B cell (primary cell): ENCODE measurements at regions not wholly inside any gene's neighbourhood (a gene's known extent, or its start where the extent isn't known, plus 50 kb on each side); places are given as distances from the start of the nearest gene placed in this dataset.
A peak's percentile ranks its signal among the peaks of the same experiment; 100 is the strongest.

Source experiments
- ATAC-seq: fragments of 200-7000 bp; cut with Tn5 transposase; one replicate; pipeline ENCODE4 v1.10.0; 2021; ENCODE audit warnings: low read depth, mild to moderate bottlenecking, moderate number of reproducible peaks, moderate library complexity
- CTCF ChIA-PET: fragments of 350-600 bp; sonication (Branson Sonifier 250); formaldehyde crosslinking; loops from one replicate; lab custom pipeline; 2021; ENCODE audit warnings: antibody characterized with exemption, inconsistent platforms; lab: Charles Lee
- POLR2A ChIA-PET: fragments of 350-600 bp; sonication (Branson Sonifier 250); formaldehyde crosslinking; loops from one replicate; lab custom pipeline; 2021; ENCODE audit warnings: antibody characterized with exemption; lab: Charles Lee
- DNase-seq: peaks from one replicate; pipeline ENCODE4 v3.0.0; 2013
- H2AFZ ChIP-seq: 2 replicates; pipeline ENCODE4 v1.6.1; 2012; ENCODE audit warnings: mild to moderate bottlenecking, low read depth, low read length; ENCODE audit not compliant: insufficient read depth, poor library complexity, severe bottlenecking
- H3K27ac ChIP-seq, 2 donors: 1 replicate in 1 of 2; 2 replicates in 1 of 2; pipeline ENCODE4 v1.5.1; 2012 to 2013; ENCODE audit warnings: low read length in 2 of 2, mild to moderate bottlenecking in 2 of 2, moderate library complexity in 1 of 2
- H3K27me3 ChIP-seq, 4 experiments: fragments of 200-600 bp in 1 of 4; sonication (generic) in 1 of 4; replicated peaks in 1 of 4; 1 replicate in 2 of 4; 2 replicates in 2 of 4; pipeline versions ENCODE4 v1.6.1 to v1.7.0; 2013 to 2016; ENCODE audit warnings: low read length in 3 of 4, mild to moderate bottlenecking in 2 of 4, mixed read lengths in 1 of 4, moderate library complexity in 1 of 4; ENCODE audit not compliant: insufficient read depth in 4 of 4, control insufficient read depth in 3 of 4; ENCODE audit errors: control extremely low read depth in 1 of 4
- H3K36me3 ChIP-seq, 2 experiments: replicated peaks in 1 of 2; 1 replicate in 1 of 2; 2 replicates in 1 of 2; pipeline versions ENCODE4 v1.6.1 to v1.7.1; 2013; ENCODE audit warnings: low read length in 1 of 2; ENCODE audit not compliant: insufficient read depth in 2 of 2, control insufficient read depth in 1 of 2; ENCODE audit errors: control extremely low read depth in 1 of 2, extremely low read depth in 1 of 2
- H3K4me1 ChIP-seq, 2 donors: fragments of 200-600 bp in 1 of 2; sonication (generic) in 1 of 2; 1 replicate in 1 of 2; 2 replicates in 1 of 2; pipeline versions ENCODE4 v1.5.1 to v1.6.1; 2013 to 2017; ENCODE audit warnings: low read length in 2 of 2; ENCODE audit not compliant: control insufficient read depth in 2 of 2, insufficient read depth in 2 of 2
- H3K4me2 ChIP-seq: replicated peaks from 2 replicates; pipeline ENCODE3; 2012; ENCODE audit warnings: mild to moderate bottlenecking, low read depth, low read length; ENCODE audit not compliant: poor library complexity, severe bottlenecking
- H3K4me3 ChIP-seq, 5 experiments: fragments of 200-600 bp in 1 of 5; sonication (generic) in 1 of 5; 1 replicate in 3 of 5; 2 replicates in 2 of 5; pipeline versions ENCODE4 v1.5.1 to v1.7.0; 2011 to 2016; ENCODE audit warnings: low read length in 4 of 5, mild to moderate bottlenecking in 4 of 5, low read depth in 2 of 5, control low read depth in 1 of 5, moderate library complexity in 1 of 5; ENCODE audit not compliant: insufficient read depth in 1 of 5; ENCODE audit errors: control extremely low read depth in 1 of 5, extremely low read depth in 1 of 5
- H3K79me2 ChIP-seq: fragments of 200-600 bp; sonication (generic); one replicate; pipeline ENCODE4 v1.6.0; 2016; ENCODE audit warnings: low read length; ENCODE audit not compliant: control insufficient read depth, insufficient read depth
- H3K9ac ChIP-seq: fragments of 200-600 bp; sonication (generic); 2 replicates; pipeline ENCODE4 v1.6.1; 2017; ENCODE audit warnings: mild to moderate bottlenecking, low read length, moderate library complexity
- H3K9me3 ChIP-seq, 3 donors: one replicate each; pipeline versions ENCODE4 v1.6.1 to v1.7.1; 2013; ENCODE audit warnings: low read length in 2 of 3; ENCODE audit not compliant: control insufficient read depth in 2 of 3, insufficient read depth in 1 of 3; ENCODE audit errors: control extremely low read depth in 1 of 3
- H4K20me1 ChIP-seq: 2 replicates; pipeline ENCODE4 v1.6.0; 2012; ENCODE audit warnings: mild to moderate bottlenecking, low read length; ENCODE audit not compliant: insufficient read depth, control insufficient read depth, poor library complexity, severe bottlenecking
- H3K27ac Mint-ChIP-seq: one replicate; pipeline ENCODE4 v1.8.0; 2021; ENCODE audit warnings: mixed read lengths
- H3K27me3 Mint-ChIP-seq: one replicate; pipeline ENCODE4 v1.8.0; 2021; ENCODE audit warnings: mixed read lengths
- H3K4me1 Mint-ChIP-seq: one replicate; pipeline ENCODE4 v1.8.0; 2021; ENCODE audit warnings: mixed read lengths
- H3K4me3 Mint-ChIP-seq: one replicate; pipeline ENCODE4 v1.8.0; 2021; ENCODE audit warnings: mixed read lengths
- H3K9me3 Mint-ChIP-seq: one replicate; pipeline ENCODE4 v1.8.0; 2022; ENCODE audit warnings: mixed read lengths; ENCODE audit not compliant: insufficient read depth
- EZH2 ChIP-seq: IDR thresholded peaks from 2 replicates; pipeline ENCODE4 v1.6.1; 2012; ENCODE audit warnings: borderline replicate concordance, low read depth, mild to moderate bottlenecking, moderate library complexity, low read length; ENCODE audit not compliant: insufficient read depth, poor library complexity, severe bottlenecking
- WGBS: methylation state at CpG from one replicate; pipeline ENCODE4 v1.1.5; 2013; ENCODE audit warnings: missing lambda C conversion rate; ENCODE audit not compliant: insufficient coverage; 5-methylcytosine and 5-hydroxymethylcytosine counted together
- intact Hi-C: fragments of 100-400 bp; cut with micrococcal nuclease; formaldehyde crosslinking; loops from one replicate; pipeline ENCODE4 v1.10.0; 2022
- TF ChIP-seq, protein P1 (sequence below): fragments of 200-600 bp; IDR thresholded peaks from one replicate; pipeline ENCODE4 v1.8.0; 2022; ENCODE audit warnings: antibody characterized with exemption, mild to moderate bottlenecking

GRCh38 chr7:142412551-142413193 lies 154.8 kb upstream of the PRSS58 start:
- Histone ChIP-seq H3K9ac (no peak overlapping the region), H2AFZ (no peak overlapping the region), H3K9me3 (no peaks in the 10 kb centered on the region), H3K4me3 (no peak overlapping the region), H3K4me2 (no peak overlapping the region), H3K27me3 (no peaks in the 10 kb centered on the region), H3K27ac (no peak overlapping the region), H3K79me2 (no peaks in the 10 kb centered on the region), H4K20me1 (no peaks in the 10 kb centered on the region), H3K36me3 (no peaks in the 10 kb centered on the region), H3K4me1 (no peaks in the 10 kb centered on the region)
- Mint-ChIP-seq H3K4me1 (no peaks in the 10 kb centered on the region), H3K9me3 (no peaks in the 10 kb centered on the region), H3K4me3 (no peak overlapping the region), H3K27ac (no peak overlapping the region), H3K27me3 (peaks cover 10% of the 10 kb centered on the region)
- WGBS: 56% methylated on average over 2 of the region's 2 CpGs
- ATAC-seq (no peak), DNase-seq (peak; percentile 14)
- ChIA-PET POLR2A (no interaction called here), CTCF (interaction anchor here (0.5 kb wide), 1 partner anchor 1578 kb away, joined by 3 read pairs; no protein-coding TSS in a partner anchor)
- TF ChIP-seq EZH2: no peak
- TF ChIP-seq, protein P1, sequence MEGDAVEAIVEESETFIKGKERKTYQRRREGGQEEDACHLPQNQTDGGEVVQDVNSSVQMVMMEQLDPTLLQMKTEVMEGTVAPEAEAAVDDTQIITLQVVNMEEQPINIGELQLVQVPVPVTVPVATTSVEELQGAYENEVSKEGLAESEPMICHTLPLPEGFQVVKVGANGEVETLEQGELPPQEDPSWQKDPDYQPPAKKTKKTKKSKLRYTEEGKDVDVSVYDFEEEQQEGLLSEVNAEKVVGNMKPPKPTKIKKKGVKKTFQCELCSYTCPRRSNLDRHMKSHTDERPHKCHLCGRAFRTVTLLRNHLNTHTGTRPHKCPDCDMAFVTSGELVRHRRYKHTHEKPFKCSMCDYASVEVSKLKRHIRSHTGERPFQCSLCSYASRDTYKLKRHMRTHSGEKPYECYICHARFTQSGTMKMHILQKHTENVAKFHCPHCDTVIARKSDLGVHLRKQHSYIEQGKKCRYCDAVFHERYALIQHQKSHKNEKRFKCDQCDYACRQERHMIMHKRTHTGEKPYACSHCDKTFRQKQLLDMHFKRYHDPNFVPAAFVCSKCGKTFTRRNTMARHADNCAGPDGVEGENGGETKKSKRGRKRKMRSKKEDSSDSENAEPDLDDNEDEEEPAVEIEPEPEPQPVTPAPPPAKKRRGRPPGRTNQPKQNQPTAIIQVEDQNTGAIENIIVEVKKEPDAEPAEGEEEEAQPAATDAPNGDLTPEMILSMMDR: peak; percentile 17
- intact Hi-C loops: no loop called here

DNA sequence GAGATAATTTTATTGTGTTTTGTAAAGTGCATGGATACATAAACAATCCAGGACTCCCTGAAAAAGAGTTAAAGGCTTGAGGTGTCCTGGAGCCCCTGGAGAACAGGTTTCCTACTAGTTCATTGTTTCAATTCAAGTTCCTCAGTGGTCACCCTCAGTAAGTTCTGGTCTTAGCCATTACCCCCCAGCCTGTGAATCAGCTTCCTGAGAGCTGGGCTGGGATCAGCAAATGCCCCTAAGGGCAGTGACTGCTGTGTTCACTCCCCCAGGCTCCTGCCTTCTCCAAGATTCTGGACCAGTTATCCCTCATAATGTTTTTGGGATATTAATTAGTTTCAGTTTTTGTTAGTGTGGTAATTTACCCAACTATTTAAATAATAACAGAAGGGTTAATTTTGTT lies 151.6 kb upstream of the PRSS58 start:
- POLR2A ChIA-PET: no interaction called here
- Histone ChIP-seq H3K4me3 (no peak overlapping the region), H3K36me3 (no peaks in the 10 kb centered on the region), H3K4me1 (no peaks in the 10 kb centered on the region), H3K27ac (no peak overlapping the region), H3K9me3 (no peaks in the 10 kb centered on the region), H3K9ac (no peak overlapping the region), H2AFZ (no peak overlapping the region), H3K79me2 (no peaks in the 10 kb centered on the region), H3K27me3 (no peaks in the 10 kb centered on the region), H4K20me1 (no peaks in the 10 kb centered on the region), H3K4me2 (no peak overlapping the region)
- DNase-seq (no peak), ATAC-seq (no peak)
- Mint-ChIP-seq H3K9me3 (no peaks in the 10 kb centered on the region), H3K27me3 (peaks cover 12% of the 10 kb centered on the region), H3K4me1 (no peaks in the 10 kb centered on the region), H3K27ac (no peak overlapping the region), H3K4me3 (no peak overlapping the region)
- CTCF ChIA-PET: no interaction called here
- intact Hi-C loops: no loop called here
- TF ChIP-seq EZH2: no peak
- TF ChIP-seq, protein P1: no peak
